Testis (tissue), 2 donors: ENCODE measurements at regions not wholly inside any gene's neighbourhood (a gene's known extent, or its start where the extent isn't known, plus 50 kb on each side); places are given as distances from the start of the nearest gene placed in this dataset.

Source experiments
- DNase-seq: peaks from one replicate; pipeline ENCODE4 v3.0.0-alpha.2; 2019
- H3K27ac ChIP-seq, 2 donors: fragments of 200-600 bp; sonication (generic); one replicate each; pipeline ENCODE4 v1.5.1; 2019
- H3K27me3 ChIP-seq: fragments of 200-600 bp; sonication (generic); one replicate; pipeline ENCODE4 v1.5.1; 2019
- H3K36me3 ChIP-seq: fragments of 200-600 bp; sonication (generic); one replicate; pipeline ENCODE4 v1.5.1; 2017; ENCODE audit warnings: low read depth; ENCODE audit errors: missing control alignments
- H3K4me1 ChIP-seq: fragments of 200-600 bp; sonication (generic); one replicate; pipeline ENCODE4 v1.5.1; 2019
- H3K4me3 ChIP-seq, 2 donors: fragments of 200-600 bp; sonication (generic); one replicate each; pipeline ENCODE4 v1.5.1; 2017 to 2019
- H3K9me3 ChIP-seq: fragments of 200-600 bp; sonication (generic); one replicate; pipeline ENCODE4 v1.5.1; 2017
- POLR2A ChIP-seq: fragments of 450-650 bp; IDR thresholded peaks from one replicate; pipeline ENCODE4 v1.6.1; 2017; ENCODE audit warnings: antibody characterized with exemption, mild to moderate bottlenecking, moderate library complexity
- WGBS, 2 donors: methylation state at CpG; one replicate each; pipeline ENCODE4 v1.1.5; 2018; 5-methylcytosine and 5-hydroxymethylcytosine counted together
- intact Hi-C: fragments of 100-400 bp; cut with DNase I; formaldehyde crosslinking; loops from one replicate; pipeline ENCODE4 v1.15.1; 2023; ENCODE audit warnings: low total_unique reads
- TF ChIP-seq, protein P1 (sequence below), 3 experiments: fragments of 450-650 bp in 2 of 3; fragments of 200-600 bp in 1 of 3; sonication (generic) in 1 of 3; IDR thresholded peaks; one replicate each; pipeline ENCODE4 v1.5.1; 2016 to 2019; ENCODE audit warnings: antibody characterized with exemption in 3 of 3, mild to moderate bottlenecking in 2 of 3, moderate library complexity in 1 of 3

DNA sequence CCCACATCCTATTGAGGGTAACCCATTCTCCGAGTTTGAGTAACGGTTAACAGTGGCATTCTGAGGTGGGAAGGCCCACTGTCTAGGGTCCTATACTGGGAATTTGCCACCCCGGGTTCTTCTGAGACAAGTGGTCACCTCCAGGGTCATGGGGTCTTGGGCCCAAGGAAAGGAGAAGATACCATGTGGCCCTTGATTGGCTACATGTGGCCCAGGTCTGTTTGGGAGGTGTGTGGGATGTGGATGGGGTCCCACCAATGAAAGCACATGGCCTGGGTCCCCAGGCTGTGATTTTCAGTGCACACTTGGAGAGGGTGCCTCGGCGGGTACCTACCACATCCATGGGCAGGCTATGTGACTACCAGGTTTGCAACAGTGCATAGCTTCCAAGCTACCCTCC lies 214.4 kb downstream of the UBE3A start:
- H3K36me3 ChIP-seq, result no peaks in the 10 kb centered on the region
- H3K27ac ChIP-seq, result no peak overlapping the region
- no peaks in the 10 kb centered on the region for H3K9me3 ChIP-seq
- intact Hi-C loops, result no loop called here
- no peak overlapping the region for H3K4me3 ChIP-seq
- 76 to 81% methylated on average over 4 to 5 of the region's 5 CpGs for WGBS, 2 donors
- no peaks in the 10 kb centered on the region for H3K27me3 ChIP-seq
- DNase-seq, result no peak
- TF ChIP-seq, protein P1, sequence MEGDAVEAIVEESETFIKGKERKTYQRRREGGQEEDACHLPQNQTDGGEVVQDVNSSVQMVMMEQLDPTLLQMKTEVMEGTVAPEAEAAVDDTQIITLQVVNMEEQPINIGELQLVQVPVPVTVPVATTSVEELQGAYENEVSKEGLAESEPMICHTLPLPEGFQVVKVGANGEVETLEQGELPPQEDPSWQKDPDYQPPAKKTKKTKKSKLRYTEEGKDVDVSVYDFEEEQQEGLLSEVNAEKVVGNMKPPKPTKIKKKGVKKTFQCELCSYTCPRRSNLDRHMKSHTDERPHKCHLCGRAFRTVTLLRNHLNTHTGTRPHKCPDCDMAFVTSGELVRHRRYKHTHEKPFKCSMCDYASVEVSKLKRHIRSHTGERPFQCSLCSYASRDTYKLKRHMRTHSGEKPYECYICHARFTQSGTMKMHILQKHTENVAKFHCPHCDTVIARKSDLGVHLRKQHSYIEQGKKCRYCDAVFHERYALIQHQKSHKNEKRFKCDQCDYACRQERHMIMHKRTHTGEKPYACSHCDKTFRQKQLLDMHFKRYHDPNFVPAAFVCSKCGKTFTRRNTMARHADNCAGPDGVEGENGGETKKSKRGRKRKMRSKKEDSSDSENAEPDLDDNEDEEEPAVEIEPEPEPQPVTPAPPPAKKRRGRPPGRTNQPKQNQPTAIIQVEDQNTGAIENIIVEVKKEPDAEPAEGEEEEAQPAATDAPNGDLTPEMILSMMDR (IDR thresholded peaks at IDR 0.05), result no peak
- no peak for TF ChIP-seq POLR2A
- H3K4me1 ChIP-seq, result no peaks in the 10 kb centered on the region

DNA sequence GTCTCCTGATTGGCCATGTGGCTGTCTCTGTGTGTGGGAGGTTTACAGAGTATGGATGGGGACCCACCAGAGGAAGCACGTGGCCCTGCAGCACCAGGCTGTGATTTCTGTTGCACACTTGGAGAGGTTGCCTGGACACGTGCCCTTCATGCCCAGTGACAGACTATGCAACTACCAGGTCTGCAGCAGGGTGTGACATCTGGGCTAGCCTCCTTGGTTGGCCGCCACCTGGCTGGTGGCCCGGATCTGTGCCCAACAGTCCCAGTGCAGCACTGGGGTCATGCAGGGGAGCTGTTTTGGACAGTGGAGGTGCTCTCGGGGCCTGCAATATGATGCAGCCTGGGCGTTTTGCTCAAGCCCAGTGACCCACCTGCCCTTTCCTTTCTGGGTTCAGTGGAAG lies 212.5 kb downstream of the UBE3A start:
- no peak for DNase-seq
- 40 to 70% methylated on average over 1 to 6 of the region's 6 CpGs for WGBS, 2 donors
- intact Hi-C loops, result no loop called here
- H3K4me1 ChIP-seq, result no peaks in the 10 kb centered on the region
- no peak overlapping the region for H3K4me3 ChIP-seq
- no peaks in the 10 kb centered on the region for H3K36me3 ChIP-seq
- no peak for TF ChIP-seq POLR2A
- TF ChIP-seq, protein P1 (IDR thresholded peaks at IDR 0.05), result no peak
- no peaks in the 10 kb centered on the region for H3K9me3 ChIP-seq
- no peaks in the 10 kb centered on the region for H3K27me3 ChIP-seq
- no peak overlapping the region for H3K27ac ChIP-seq

DNA sequence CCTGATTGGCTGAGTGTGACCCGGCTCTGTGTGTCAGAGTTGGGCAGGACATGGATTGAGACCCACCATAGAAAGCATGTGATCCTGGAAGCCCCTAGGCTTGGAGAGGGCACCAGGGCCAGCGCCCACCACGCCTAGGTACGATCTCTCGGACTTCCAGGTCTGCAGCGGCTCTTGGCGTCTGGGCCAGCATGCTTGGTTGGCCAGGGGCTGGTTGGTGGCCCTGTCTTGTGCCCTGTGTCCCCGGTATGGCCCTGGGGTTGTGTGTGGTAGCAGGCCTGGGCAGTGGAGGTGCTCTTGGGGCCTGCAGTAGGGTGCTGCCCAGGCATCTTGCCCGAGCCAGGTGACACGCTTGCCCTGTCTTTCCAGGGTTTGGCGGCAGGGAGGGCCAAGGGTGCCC lies 210.6 kb downstream of the UBE3A start:
- no peaks in the 10 kb centered on the region for H3K36me3 ChIP-seq
- no peaks in the 10 kb centered on the region for H3K4me1 ChIP-seq
- no peak for DNase-seq
- WGBS, 2 donors, result 74 to 86% methylated on average over 2 to 11 of the region's 11 CpGs
- TF ChIP-seq POLR2A, result no peak
- TF ChIP-seq, protein P1 (IDR thresholded peaks at IDR 0.05), result no peak
- no peak overlapping the region for H3K27ac ChIP-seq
- no peaks in the 10 kb centered on the region for H3K27me3 ChIP-seq
- intact Hi-C loops, result no loop called here
- no peak overlapping the region for H3K4me3 ChIP-seq
- no peaks in the 10 kb centered on the region for H3K9me3 ChIP-seq

DNA sequence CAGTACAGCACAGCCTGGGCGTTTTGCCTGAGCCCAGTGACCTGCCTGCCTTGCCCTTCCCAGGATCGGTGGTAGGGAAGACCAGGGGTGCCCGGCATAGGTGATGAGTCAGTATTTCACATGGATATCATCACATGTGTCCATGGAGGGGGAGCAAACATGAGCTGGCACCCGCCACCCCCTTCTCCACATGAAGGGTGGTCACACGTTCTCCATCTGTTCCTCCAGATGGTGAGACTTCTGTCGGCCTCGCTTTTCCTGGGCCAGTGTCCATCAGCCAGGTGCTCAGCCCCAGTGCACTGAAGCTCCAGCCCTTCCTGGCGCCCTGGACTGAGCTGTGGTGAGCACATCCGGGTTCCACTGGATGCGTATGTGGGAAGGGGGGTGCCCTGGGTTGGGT lies 208.4 kb downstream of the UBE3A start:
- DNase-seq, result no peak
- Histone ChIP-seq H3K4me3 (no peak overlapping the region), H3K27me3 (no peaks in the 10 kb centered on the region), H3K4me1 (no peaks in the 10 kb centered on the region), H3K9me3 (no peaks in the 10 kb centered on the region), H3K36me3 (no peaks in the 10 kb centered on the region), H3K27ac (no peak overlapping the region)
- WGBS, 2 donors, result 73 to 84% methylated on average over 9 to 10 of the region's 10 CpGs
- TF ChIP-seq, protein P1 (IDR thresholded peaks at IDR 0.05), result no peak
- no peak for TF ChIP-seq POLR2A
- intact Hi-C loops, result no loop called here

DNA sequence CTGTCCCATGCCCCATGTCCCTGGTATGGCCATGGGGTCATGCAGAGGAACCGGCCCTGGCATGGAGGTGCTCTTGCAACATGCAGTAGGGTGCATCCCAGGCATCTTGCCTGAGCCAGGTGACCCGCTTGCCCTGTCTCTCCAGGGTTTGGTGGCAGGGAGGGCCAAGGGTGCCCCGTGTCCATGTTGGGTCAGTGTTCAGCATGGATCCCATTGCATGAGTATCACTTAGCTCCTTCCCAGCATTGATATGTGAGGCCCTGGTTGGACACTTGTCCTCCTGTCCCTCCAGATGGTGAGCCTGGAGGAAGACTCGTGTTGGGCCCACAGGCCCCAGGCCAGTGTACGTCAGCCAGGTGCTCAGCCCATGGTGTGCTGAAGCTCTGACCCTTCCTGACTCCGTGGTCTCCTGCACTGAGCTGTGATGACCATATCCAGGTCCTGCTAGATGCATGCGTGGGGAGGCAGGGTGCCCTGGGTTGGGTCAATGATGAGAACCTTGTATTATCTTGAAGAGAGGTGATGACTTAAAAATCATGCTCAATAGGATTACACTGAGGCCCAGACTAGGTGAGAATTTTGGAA lies 205.0 kb downstream of the UBE3A start:
- TF ChIP-seq, protein P1 (IDR thresholded peaks at IDR 0.05), result no peak
- no peak for TF ChIP-seq POLR2A
- Histone ChIP-seq H3K27me3 (no peaks in the 10 kb centered on the region), H3K4me3 (no peak overlapping the region), H3K9me3 (no peaks in the 10 kb centered on the region), H3K27ac (no peak overlapping the region), H3K36me3 (no peaks in the 10 kb centered on the region), H3K4me1 (no peaks in the 10 kb centered on the region)
- 73 to 80% methylated on average over 1 to 7 of the region's 7 CpGs for WGBS, 2 donors
- intact Hi-C loops, result no loop called here
- no peak for DNase-seq
